HG03175 (cell line): ENCODE measurements at regions not wholly inside any gene's neighbourhood (a gene's known extent, or its start where the extent isn't known, plus 50 kb on each side); places are given as distances from the start of the nearest gene placed in this dataset.

Experiments
- ATAC-seq: cut with Tn5 transposase; IDR thresholded peaks from one replicate; pipeline ENCODE4 v1.9.1; 2021; ENCODE audit warnings: mild to moderate bottlenecking, moderate library complexity; ENCODE audit not compliant: unreplicated experiment

- ATAC-seq: no peak
Measured at GRCh38 chr20:23155141-23155590, 69.0 kb upstream of the CD93 start.

- ATAC-seq: no peak
Measured at GRCh38 chr20:23153696-23154341, 67.7 kb upstream of the CD93 start.

GRCh38 chr20:23152902-23153301 lies 66.8 kb upstream of the CD93 start:
- ATAC-seq: no peak

- ATAC-seq: no peak
Measured at GRCh38 chr20:23152308-23152892, 66.3 kb upstream of the CD93 start.

GRCh38 chr20:23151885-23152284 lies 65.8 kb upstream of the CD93 start:
- ATAC-seq: no peak

- ATAC-seq: no peak
Measured at GRCh38 chr20:23151008-23151703, 65.0 kb upstream of the CD93 start.

GRCh38 chr20:23150304-23151007 lies 64.3 kb upstream of the CD93 start:
- ATAC-seq: no peak

- ATAC-seq: no peak
Measured at GRCh38 chr20:23149623-23150279, 63.6 kb upstream of the CD93 start.

- no peak for ATAC-seq
Measured at GRCh38 chr20:23148731-23149570, 62.8 kb upstream of the CD93 start.

GRCh38 chr20:23147964-23148730 lies 62.0 kb upstream of the CD93 start:
- peak; percentile 55 for ATAC-seq

GRCh38 chr20:23147647-23147963 lies 61.5 kb upstream of the CD93 start:
- ATAC-seq: no peak

GRCh38 chr20:23146857-23147637 lies 60.9 kb upstream of the CD93 start:
- ATAC-seq: no peak

GRCh38 chr20:23146181-23146580 lies 60.1 kb upstream of the CD93 start:
- ATAC-seq: no peak

- no peak for ATAC-seq
Measured at GRCh38 chr20:23145281-23145700, 59.2 kb upstream of the CD93 start.

- ATAC-seq: no peak
Measured at GRCh38 chr20:23144856-23145255, 58.7 kb upstream of the CD93 start.

- no peak for ATAC-seq
Measured at GRCh38 chr20:23143986-23144690, 58.0 kb upstream of the CD93 start.

- ATAC-seq: no peak
Measured at GRCh38 chr20:23143098-23143497, 57.0 kb upstream of the CD93 start.
